K562 (cell line): ENCODE measurements at regions not wholly inside any gene's neighbourhood (a gene's known extent, or its start where the extent isn't known, plus 50 kb on each side); places are given as distances from the start of the nearest gene placed in this dataset.

Source experiments
- ATAC-seq: fragments of 200-7000 bp; cut with Tn5 transposase; 3 replicates; pipeline ENCODE4 v1.9.1; 2020; ENCODE audit warnings: moderate library complexity
- BruUV-seq: library from RNA; stranded (reverse); fragments of 400-500 nt; replicated peaks from 2 replicates; lab custom pipeline; 2021; lab: Mats Ljungman, UMichigan
- CTCF ChIA-PET: fragments of 300-600 bp; formaldehyde crosslinking; extraction: SDS; loops from one replicate; lab custom pipeline; 2021; ENCODE audit warnings: low intra/inter-chr PET ratio; lab: Yijun Ruan, JAX
- POLR2A ChIA-PET: fragments of 300-600, 350-650 bp; sonication (Branson Sonifier 250); formaldehyde crosslinking; extraction: SDS; loops from one replicate; lab custom pipeline; 2021; ENCODE audit warnings: antibody characterized with exemption, inconsistent platforms; lab: Yijun Ruan, JAX
- DNase-seq, 4 experiments: peaks; one replicate each; pipeline versions ENCODE4 v3.0.0 to v3.0.0-alpha.2; 2011 to 2018; ENCODE audit warnings: low spot score in 3 of 4, mixed read lengths in 3 of 4; ENCODE audit errors: extremely low read depth in 1 of 4
- FAIRE-seq: peaks from 2 replicates; lab custom pipeline; 2011; peaks lifted over from hg19 to GRCh38; lab: Jason Lieb, UNC
- H2AFZ ChIP-seq: 2 replicates; pipeline ENCODE4 v1.6.0; 2011; ENCODE audit warnings: low read depth, low read length, control low read depth, inconsistent platforms
- H3K27ac ChIP-seq: fragments of 200-600 bp; 3 replicates; pipeline ENCODE4 v1.8.0; 2011; ENCODE audit warnings: low read depth, mild to moderate bottlenecking, control low read depth, inconsistent platforms, low read length, moderate library complexity, mixed read lengths; ENCODE audit errors: extremely low read depth
- H3K27me3 ChIP-seq, 2 experiments: fragments of 300-600 bp in 1 of 2; 2 replicates in 1 of 2; 3 replicates in 1 of 2; pipeline versions ENCODE4 v1.6.0 to v1.8.0; 2011; ENCODE audit warnings: inconsistent platforms in 2 of 2, low read length in 2 of 2, mild to moderate bottlenecking in 1 of 2, mixed read lengths in 1 of 2, moderate library complexity in 1 of 2; ENCODE audit not compliant: control insufficient read depth in 2 of 2, insufficient read depth in 2 of 2
- H3K36me3 ChIP-seq: fragments of 300-600 bp; 3 replicates; pipeline ENCODE4 v1.8.0; 2011; ENCODE audit warnings: mild to moderate bottlenecking, low read length, inconsistent platforms; ENCODE audit not compliant: control insufficient read depth, insufficient read depth
- H3K4me1 ChIP-seq, 2 experiments: fragments of 200-600 bp in 1 of 2; replicated peaks in 1 of 2; 2 replicates in 1 of 2; 3 replicates in 1 of 2; pipeline versions ENCODE4 v1.5.1 to v1.8.0; 2011; ENCODE audit warnings: inconsistent platforms in 2 of 2, low read length in 2 of 2, mild to moderate bottlenecking in 1 of 2, mixed read lengths in 1 of 2, moderate library complexity in 1 of 2; ENCODE audit not compliant: control insufficient read depth in 2 of 2, insufficient read depth in 2 of 2
- H3K4me2 ChIP-seq: 2 replicates; pipeline ENCODE4 v1.6.1; 2011; ENCODE audit warnings: low read length, control low read depth, inconsistent platforms, mixed read lengths; ENCODE audit not compliant: insufficient read depth
- H3K4me3 ChIP-seq: fragments of 200-600 bp; sonication (generic), shearing (Covaris generic); 2 replicates; pipeline ENCODE4 v1.5.1; 2016; ENCODE audit warnings: control low read depth, inconsistent platforms
- H3K79me2 ChIP-seq: fragments of 200-600 bp; 3 replicates; pipeline ENCODE4 v1.8.0; 2011; ENCODE audit warnings: low read length, inconsistent platforms; ENCODE audit not compliant: control insufficient read depth, insufficient read depth
- H3K9ac ChIP-seq, 2 experiments: 2 replicates each; pipeline versions ENCODE4 v1.6.0 to v1.6.1; 2011; ENCODE audit warnings: low read depth in 2 of 2, low read length in 2 of 2, control low read depth in 1 of 2, inconsistent platforms in 1 of 2, mild to moderate bottlenecking in 1 of 2, mixed read lengths in 1 of 2; ENCODE audit not compliant: insufficient read depth in 1 of 2
- H3K9me1 ChIP-seq: one replicate; pipeline ENCODE4 v1.6.0; 2011; ENCODE audit warnings: inconsistent platforms, mild to moderate bottlenecking, low read length, moderate library complexity; ENCODE audit not compliant: control insufficient read depth, insufficient read depth
- H3K9me3 ChIP-seq: replicated peaks from 2 replicates; pipeline ENCODE4 v1.5.1; 2011; ENCODE audit warnings: low read depth, low read length, inconsistent platforms; ENCODE audit not compliant: control insufficient read depth, insufficient read depth
- H4K20me1 ChIP-seq: replicated peaks from 2 replicates; pipeline ENCODE4 v1.6.1; 2011; ENCODE audit warnings: low read length, inconsistent platforms, mixed read lengths; ENCODE audit not compliant: control insufficient read depth, insufficient read depth
- FOXK1 ChIP-seq: sonication (generic); formaldehyde crosslinking; IDR thresholded peaks from 2 replicates; pipeline ENCODE4 v1.8.0; 2022; ENCODE audit warnings: missing genetic modification reagents, mild to moderate bottlenecking, borderline replicate concordance
- FUS ChIP-seq: fragments of 200-400 bp; formaldehyde crosslinking; optimal IDR thresholded peaks from 2 replicates; pipeline ENCODE3; 2017; ENCODE audit warnings: low read depth, low read length
- RBM25 ChIP-seq: fragments of 200-400 bp; formaldehyde crosslinking; IDR thresholded peaks from 2 replicates; pipeline ENCODE4 v1.6.1; 2018; ENCODE audit warnings: low read length, low read depth, moderate library complexity; ENCODE audit not compliant: severe bottlenecking
- RNF2 ChIP-seq: sonication (generic); IDR thresholded peaks from 2 replicates; pipeline ENCODE4 v1.6.1; 2016
- ZNF146 ChIP-seq: IDR thresholded peaks from one replicate; pipeline ENCODE4 v1.6.1; 2018; ENCODE audit warnings: missing compliant biosample characterization; ENCODE audit not compliant: unreplicated experiment
- ZNF778 ChIP-seq: fragments of 450-650 bp; formaldehyde crosslinking; IDR thresholded peaks from 2 replicates; pipeline ENCODE4 v1.4.0; 2020; ENCODE audit warnings: mild to moderate bottlenecking, moderate library complexity
- ZNF830 ChIP-seq: fragments of 250-450 bp; sonication (Bioruptor Pico); IDR thresholded peaks from 2 replicates; pipeline ENCODE4 v1.5.0; 2021; ENCODE audit warnings: mild to moderate bottlenecking
- ZSCAN29 ChIP-seq: fragments of 450-650 bp; IDR thresholded peaks from 2 replicates; pipeline ENCODE4 v1.6.1; 2017
- whole genome bisulfite sequencing: fragments of 100-300 bp; shearing (Covaris generic); methylation state at CpG from one replicate; pipeline ENCODE4 v1.1.6; 2016; ENCODE audit warnings: low coverage, mixed read lengths; ENCODE audit not compliant: insufficient coverage; ENCODE audit errors: missing lambda C conversion rate; 5-methylcytosine and 5-hydroxymethylcytosine counted together
- in situ Hi-C: fragments of 300-500 bp; cut with MboI; formaldehyde crosslinking; loops from 4 replicates; pipeline ENCODE4 v1.15.0; 2018; ENCODE audit warnings: inconsistent platforms, mixed read lengths
- intact Hi-C: fragments of 100-400 bp; cut with micrococcal nuclease; formaldehyde crosslinking; loops from 2 replicates; pipeline ENCODE4 v1.14.2; 2022
- TF ChIP-seq, protein P1 (sequence below): sonication (generic); formaldehyde crosslinking; IDR thresholded peaks from 2 replicates; pipeline ENCODE4 v1.8.1; 2023; ENCODE audit warnings: mild to moderate bottlenecking, missing genetic modification reagents
- TF ChIP-seq, protein P2 (sequence below): fragments of 250-450 bp; sonication (Bioruptor Pico); IDR thresholded peaks from 2 replicates; pipeline ENCODE4 v1.9.0; 2021; ENCODE audit warnings: mild to moderate bottlenecking, inconsistent platforms
- TF ChIP-seq, protein P3 (sequence below), 2 experiments: fragments of 150-350 bp in 1 of 2; IDR thresholded peaks; 2 replicates each; pipeline ENCODE4 v1.6.1; 2012 to 2016; ENCODE audit warnings: low read depth in 2 of 2, low read length in 2 of 2, mild to moderate bottlenecking in 1 of 2, moderate library complexity in 1 of 2

DNA sequence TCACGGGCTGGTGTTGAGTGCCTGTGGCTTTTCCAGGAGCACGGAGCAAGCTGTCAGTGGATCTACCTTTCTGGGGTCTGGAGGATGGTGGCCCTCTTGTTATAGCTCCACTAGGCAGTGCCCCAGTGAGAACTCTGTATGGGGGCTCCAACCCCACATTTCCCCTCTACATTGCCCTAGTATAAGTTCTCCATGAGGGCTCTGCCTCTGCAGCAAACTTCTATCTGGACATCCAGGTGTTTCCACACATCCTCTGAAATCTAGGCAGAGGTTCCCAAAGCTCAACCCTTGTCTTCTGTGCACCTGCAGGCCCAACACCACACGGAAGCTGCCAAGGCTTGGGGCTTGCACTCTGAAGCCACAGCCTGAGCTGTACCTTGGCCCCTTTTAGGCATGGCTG is 157.3 kb downstream of the MRPL39 start:
- intact Hi-C loops = no loop called here
- ChIA-PET POLR2A (no interaction called here), CTCF (no interaction called here)
- Histone ChIP-seq H3K36me3 (no peaks in the 10 kb centered on the region), H3K4me1 (no peaks in the 10 kb centered on the region), H3K9ac (no peak overlapping the region), H3K9me1 (no peaks in the 10 kb centered on the region), H3K9me3 (peaks cover 1% of the 10 kb centered on the region; the same call in 1 of the 2 replicates), H4K20me1 (no peaks in the 10 kb centered on the region), H2AFZ (no peak overlapping the region), H3K27ac (no peak overlapping the region), H3K79me2 (no peaks in the 10 kb centered on the region), H3K4me3 (no peak overlapping the region), H3K4me2 (no peak overlapping the region), H3K27me3 (no peaks in the 10 kb centered on the region)
- WGBS = 6% methylated on average over 3 of the region's 3 CpGs
- BruUV-seq = no TSS peak
- in situ Hi-C loops = no loop called here
- FAIRE-seq (no peak), DNase-seq (no peak), ATAC-seq (no peak)
- TF ChIP-seq ZNF778 = no peak
- no peak for TF ChIP-seq ZNF830 (CRISPR knock-in tag)
- no peak for TF ChIP-seq RBM25
- TF ChIP-seq FOXK1 (CRISPR knock-in tag) = no peak
- TF ChIP-seq, protein P1, sequence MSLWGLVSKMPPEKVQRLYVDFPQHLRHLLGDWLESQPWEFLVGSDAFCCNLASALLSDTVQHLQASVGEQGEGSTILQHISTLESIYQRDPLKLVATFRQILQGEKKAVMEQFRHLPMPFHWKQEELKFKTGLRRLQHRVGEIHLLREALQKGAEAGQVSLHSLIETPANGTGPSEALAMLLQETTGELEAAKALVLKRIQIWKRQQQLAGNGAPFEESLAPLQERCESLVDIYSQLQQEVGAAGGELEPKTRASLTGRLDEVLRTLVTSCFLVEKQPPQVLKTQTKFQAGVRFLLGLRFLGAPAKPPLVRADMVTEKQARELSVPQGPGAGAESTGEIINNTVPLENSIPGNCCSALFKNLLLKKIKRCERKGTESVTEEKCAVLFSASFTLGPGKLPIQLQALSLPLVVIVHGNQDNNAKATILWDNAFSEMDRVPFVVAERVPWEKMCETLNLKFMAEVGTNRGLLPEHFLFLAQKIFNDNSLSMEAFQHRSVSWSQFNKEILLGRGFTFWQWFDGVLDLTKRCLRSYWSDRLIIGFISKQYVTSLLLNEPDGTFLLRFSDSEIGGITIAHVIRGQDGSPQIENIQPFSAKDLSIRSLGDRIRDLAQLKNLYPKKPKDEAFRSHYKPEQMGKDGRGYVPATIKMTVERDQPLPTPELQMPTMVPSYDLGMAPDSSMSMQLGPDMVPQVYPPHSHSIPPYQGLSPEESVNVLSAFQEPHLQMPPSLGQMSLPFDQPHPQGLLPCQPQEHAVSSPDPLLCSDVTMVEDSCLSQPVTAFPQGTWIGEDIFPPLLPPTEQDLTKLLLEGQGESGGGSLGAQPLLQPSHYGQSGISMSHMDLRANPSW (CRISPR knock-in tag) = no peak
- TF ChIP-seq ZNF146 (CRISPR knock-in tag) = no peak
- TF ChIP-seq RNF2 = no peak
- TF ChIP-seq, protein P2, sequence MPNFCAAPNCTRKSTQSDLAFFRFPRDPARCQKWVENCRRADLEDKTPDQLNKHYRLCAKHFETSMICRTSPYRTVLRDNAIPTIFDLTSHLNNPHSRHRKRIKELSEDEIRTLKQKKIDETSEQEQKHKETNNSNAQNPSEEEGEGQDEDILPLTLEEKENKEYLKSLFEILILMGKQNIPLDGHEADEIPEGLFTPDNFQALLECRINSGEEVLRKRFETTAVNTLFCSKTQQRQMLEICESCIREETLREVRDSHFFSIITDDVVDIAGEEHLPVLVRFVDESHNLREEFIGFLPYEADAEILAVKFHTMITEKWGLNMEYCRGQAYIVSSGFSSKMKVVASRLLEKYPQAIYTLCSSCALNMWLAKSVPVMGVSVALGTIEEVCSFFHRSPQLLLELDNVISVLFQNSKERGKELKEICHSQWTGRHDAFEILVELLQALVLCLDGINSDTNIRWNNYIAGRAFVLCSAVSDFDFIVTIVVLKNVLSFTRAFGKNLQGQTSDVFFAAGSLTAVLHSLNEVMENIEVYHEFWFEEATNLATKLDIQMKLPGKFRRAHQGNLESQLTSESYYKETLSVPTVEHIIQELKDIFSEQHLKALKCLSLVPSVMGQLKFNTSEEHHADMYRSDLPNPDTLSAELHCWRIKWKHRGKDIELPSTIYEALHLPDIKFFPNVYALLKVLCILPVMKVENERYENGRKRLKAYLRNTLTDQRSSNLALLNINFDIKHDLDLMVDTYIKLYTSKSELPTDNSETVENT (CRISPR knock-in tag) = no peak
- TF ChIP-seq, protein P3, sequence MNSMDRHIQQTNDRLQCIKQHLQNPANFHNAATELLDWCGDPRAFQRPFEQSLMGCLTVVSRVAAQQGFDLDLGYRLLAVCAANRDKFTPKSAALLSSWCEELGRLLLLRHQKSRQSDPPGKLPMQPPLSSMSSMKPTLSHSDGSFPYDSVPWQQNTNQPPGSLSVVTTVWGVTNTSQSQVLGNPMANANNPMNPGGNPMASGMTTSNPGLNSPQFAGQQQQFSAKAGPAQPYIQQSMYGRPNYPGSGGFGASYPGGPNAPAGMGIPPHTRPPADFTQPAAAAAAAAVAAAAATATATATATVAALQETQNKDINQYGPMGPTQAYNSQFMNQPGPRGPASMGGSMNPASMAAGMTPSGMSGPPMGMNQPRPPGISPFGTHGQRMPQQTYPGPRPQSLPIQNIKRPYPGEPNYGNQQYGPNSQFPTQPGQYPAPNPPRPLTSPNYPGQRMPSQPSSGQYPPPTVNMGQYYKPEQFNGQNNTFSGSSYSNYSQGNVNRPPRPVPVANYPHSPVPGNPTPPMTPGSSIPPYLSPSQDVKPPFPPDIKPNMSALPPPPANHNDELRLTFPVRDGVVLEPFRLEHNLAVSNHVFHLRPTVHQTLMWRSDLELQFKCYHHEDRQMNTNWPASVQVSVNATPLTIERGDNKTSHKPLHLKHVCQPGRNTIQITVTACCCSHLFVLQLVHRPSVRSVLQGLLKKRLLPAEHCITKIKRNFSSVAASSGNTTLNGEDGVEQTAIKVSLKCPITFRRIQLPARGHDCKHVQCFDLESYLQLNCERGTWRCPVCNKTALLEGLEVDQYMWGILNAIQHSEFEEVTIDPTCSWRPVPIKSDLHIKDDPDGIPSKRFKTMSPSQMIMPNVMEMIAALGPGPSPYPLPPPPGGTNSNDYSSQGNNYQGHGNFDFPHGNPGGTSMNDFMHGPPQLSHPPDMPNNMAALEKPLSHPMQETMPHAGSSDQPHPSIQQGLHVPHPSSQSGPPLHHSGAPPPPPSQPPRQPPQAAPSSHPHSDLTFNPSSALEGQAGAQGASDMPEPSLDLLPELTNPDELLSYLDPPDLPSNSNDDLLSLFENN (IDR thresholded peaks at IDR 0.05; ENCODE audit: low read depth in 2 of 2, low read length in 2 of 2) = no peak
- no peak for TF ChIP-seq FUS
- no peak for TF ChIP-seq ZSCAN29
